ENCODE measurements at regions not wholly inside any gene's neighbourhood (a gene's known extent, or its start where the extent isn't known, plus 50 kb on each side); places are given as distances from the start of the nearest gene placed in this dataset.
"Not testable (repeated sequence)": the region's sequence is repeated elsewhere in the genome, so short reads cannot be mapped to it uniquely, and the experiment has no call there.

DNA sequence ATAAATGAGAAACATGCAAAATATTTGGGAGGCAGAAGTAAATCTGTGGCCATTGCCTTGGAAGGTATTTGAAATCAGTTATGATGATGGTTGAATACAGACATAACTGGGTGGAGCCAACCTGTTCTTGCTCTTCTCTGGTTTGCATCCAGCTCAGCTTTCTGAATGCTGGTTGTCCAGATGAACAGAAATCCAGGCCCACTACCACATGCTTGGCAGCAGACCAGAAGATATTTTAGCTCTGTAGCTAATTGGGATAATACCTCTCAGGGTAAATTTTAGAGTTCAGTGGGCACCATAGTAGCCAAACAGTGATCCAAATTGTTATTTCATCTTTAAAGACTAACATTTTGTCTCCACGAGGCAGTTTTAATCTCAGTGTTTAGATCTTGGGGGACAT is 308.3 kb downstream of the RAB38 start:
- DNase-seq, result no peak

DNA sequence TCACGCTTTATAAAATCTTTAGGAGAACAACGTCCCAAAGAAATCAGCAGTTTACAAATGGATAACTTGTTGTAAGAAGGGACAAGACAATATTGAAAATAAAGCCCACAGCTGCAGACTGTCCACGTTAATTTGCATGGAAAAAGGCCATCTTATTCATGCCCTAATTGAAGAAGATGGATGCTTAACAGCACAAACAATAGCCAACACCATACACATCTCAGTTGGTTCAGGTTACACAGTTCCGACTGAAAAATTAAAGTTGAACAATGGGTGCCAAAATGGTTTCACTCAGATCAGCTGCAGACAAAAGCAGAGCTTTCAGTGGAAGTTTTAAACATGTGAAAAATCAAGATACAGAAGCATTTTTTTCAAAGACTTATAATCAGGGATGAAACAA is 314.2 kb downstream of the RAB38 start:
- no peak for DNase-seq

DNA sequence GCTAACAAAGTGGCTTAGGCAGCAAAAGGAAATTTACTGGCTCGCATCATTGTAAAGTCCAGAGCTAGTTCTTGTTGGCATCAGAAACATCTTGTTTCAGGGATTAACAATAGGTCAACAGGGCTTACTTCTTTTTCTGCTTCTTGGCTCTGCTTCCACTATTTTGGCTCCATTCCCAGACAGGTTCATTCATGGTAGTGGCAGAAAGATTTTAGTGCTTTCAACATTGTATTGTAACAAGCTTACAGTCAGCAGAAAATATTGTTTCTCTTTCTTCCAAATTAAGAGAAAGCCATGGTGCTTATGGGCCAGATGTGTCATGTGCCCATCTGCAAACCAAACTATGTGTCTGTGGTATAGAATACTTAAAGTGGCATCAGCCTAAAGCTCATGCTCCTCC is 315.6 kb downstream of the RAB38 start:
- DNase-seq, result no peak

DNA sequence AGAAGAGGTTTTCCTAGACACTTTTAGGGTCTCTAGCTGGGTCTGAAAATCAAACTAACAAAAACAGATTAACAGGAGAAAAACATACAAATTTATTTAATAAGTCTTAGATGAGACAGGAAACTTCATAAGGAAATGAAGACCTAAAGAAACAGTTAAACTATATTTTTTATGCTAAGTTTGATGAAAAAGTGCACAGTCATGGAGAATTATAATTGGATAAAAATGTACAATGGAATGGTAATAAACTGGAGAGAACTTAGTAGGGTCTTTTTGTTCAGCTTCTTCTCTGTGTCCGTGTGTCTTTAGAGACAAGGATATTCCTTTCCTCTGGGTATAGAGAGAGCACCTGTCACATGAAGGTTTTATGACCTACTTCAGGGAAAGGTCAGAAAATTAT is 323.4 kb downstream of the RAB38 start:
- no peak for DNase-seq

DNA sequence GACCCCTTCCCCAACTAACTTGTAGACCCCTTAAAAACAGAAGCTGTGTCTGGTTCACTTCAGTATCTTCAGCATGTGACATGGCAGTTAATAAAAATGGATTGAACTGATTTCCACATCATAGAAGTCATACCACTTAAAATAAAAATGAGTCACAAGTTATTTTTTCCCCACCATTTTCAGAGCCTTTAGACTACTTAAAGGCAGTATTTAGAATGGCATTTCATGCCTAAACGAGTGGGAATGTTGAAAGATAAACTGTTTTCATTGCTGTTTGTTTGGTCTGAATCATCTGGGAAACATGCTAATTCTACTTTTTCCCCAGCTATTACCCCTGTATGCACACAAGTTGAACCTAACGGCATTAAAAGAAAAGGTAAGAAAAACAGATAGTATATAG is 324.0 kb downstream of the RAB38 start:
- no peak for DNase-seq

DNA sequence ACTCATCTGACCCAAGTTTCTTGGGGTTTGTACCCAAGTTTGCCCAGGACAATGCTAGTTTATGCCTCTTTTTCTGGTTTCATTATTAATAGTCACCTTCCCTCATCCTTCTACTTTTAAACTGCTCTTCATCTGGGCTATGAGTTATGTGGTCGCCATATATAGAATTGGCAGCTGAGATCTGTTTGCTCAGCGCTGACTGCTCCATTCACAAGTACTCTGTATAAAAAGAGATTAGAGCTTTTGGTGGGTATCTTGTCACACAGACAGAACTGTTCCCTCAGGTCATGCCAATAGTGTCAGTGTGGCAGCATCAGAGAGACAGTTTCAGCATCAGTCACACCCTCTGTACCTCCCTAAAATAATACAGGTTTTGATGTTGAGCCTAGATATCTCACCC is 326.0 kb downstream of the RAB38 start:
- DNase-seq, result no peak

DNA sequence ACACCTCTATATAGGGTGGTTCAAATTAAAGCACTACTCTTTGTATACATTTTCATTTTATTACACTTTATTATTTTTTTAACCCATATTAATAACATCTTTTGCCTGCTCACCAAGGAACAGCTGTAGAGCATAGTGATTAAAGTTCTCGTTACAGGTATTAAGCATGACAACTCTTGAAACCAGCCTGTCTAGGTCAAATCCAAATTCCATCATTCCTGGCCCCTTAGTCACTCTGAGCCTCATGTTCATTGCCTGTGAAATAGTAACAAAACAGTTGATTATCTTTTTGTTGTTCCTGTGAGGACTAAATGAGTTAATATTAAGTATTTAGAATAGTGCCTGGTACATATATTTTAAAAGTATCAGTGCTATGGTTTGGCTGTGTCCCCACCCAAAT is 334.5 kb downstream of the RAB38 start:
- no peak for DNase-seq

DNA sequence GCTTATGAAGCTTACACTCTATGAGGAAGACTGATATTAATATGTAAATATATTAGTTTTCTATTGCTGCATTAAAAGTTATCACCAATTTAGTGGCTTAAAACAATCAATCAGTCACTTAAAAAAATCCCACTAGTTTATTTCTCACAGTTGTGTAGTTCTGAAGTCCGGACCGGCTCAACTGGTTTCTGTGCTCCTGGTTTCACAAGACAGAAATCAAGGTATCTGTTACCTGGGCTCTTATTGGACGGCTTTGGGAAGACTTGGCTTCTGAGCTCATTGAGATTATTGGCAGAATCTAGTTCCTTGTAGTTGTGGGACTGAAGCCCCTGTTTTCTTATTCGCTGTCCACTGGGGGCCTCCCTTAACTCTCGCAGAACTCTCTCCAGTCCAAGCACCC is 343.0 kb downstream of the RAB38 start:
- no peak for DNase-seq

DNA sequence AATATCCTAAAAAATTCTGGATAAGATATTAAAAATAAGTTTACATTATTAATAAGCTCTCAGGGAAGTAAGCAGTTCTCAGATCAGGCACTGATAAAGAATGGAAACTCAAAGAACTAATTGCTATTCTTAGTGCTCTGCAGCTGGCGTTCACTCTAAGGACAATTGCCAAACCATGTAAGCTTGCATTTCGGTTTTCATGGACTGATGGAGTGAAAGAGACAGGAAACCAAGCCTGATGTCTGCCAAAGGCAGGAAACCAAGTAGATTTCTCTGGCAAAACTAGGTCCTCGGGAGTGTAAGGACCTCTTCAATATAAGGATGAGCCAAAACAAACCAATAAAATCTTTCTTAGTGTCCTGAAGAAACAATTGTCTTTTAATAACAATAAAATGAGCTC is 355.2 kb downstream of the RAB38 start:
- DNase-seq, result no peak

DNA sequence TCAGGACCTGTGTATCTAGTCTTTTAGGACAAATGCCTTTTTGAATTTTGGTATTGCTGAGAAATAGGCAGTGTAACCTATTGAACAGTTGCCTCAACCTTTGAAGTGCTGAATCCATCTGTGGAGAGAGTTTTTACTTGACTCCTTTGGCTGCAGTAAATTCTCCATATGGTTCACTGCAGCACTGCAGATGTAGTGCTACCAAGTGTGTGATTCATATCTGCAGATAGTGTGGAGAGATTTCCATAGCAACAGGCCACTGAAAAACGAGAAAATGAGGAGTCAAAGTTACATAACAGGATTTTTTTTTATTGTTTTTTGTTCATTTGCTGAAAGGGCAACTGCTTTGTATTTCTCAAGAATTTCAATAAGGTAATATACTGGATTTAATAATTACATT is 356.1 kb downstream of the RAB38 start:
- no peak for DNase-seq

DNA sequence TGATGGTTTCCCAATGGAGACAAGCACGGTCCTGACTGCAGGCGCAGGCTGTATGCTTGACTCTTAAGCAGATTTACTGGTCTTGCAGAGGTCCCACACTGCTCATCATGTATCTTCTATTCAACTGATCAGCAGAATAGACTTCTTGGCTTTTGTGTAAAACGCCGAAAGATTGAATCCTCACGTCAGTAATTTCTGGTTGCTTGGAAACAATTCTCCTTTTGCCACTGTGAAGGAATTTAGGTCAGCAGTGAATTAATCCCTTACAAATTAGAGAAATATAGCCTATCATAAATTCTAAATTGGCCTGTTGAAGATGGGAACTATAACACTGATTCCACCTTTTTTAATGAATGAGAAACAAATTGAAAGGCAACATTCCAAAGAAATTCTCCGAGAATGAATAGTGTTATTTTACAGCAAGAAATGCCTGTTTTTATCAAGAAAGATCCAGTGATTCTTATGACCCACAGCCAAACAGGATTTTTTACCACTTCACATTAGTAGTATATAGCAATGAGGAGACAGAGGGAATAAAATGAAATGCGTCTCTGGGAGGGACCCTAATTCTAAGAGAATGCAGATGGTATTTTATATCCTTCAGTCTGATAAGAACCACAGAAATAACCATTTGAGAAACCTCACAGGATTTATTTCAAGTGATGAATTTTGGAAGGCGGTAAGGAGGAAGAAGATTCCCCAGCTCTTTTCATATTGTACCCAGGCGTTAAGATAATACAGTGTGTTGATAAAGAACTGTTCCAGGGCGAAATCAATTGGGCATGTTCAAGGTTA is 362.5 kb downstream of the RAB38 start:
- no peak for DNase-seq

DNA sequence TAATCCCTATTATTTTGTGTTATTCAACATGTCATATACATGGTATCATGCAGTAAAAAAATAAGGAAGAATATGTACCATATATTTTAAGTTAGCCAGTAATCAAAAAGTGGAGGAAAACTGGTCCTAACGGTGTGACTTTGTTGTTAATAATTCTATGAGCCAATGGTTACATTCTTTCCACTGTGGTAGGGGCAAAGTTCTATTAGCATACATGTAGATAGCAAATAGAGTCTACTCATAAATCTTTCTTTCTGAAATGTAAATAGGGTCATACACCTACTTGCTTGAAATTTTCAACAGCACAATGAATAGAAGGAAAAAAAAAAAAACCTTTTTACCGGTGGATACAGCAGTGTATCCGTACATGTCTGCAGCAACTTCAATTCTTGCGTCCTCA is 364.8 kb downstream of the RAB38 start:
- no peak for DNase-seq

DNA sequence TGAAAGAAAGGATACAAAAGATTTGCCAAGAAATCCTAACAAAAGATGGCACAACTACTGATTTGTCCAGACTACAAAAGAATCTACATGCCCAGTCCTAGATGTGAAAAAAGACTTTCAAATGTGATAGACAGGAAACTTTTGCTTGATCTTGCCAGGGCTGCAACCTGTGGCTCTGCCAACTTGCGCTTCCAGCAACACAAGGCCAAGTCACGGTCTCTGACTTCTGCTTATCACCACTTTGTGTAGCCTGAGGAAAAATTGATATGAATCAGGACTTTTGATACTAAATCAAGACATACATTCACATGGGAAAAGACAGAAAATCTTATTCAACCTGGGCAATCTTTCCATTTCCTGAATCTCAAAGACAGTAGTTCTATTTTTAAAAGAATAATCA is 366.0 kb downstream of the RAB38 start:
- DNase-seq, result no peak

DNA sequence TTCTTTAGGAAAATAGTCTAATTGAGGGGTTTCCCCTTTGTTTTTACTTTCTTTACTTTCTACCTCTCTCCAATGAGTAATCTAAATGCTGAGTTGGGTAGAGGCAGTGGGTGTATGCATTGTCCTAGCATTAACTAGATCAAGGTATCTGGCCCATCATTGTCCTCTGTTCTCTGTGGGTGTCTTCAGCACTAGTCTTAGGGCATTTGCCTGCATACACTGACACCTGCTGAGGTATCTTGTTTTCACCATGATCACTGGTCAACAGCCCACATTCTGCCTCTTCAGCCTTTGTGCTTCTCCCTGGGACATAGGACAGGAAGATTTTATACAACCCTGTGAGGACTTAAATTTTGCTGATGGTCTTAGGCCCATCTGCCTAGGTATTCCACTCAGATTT is 371.1 kb downstream of the RAB38 start:
- DNase-seq, result no peak

DNA sequence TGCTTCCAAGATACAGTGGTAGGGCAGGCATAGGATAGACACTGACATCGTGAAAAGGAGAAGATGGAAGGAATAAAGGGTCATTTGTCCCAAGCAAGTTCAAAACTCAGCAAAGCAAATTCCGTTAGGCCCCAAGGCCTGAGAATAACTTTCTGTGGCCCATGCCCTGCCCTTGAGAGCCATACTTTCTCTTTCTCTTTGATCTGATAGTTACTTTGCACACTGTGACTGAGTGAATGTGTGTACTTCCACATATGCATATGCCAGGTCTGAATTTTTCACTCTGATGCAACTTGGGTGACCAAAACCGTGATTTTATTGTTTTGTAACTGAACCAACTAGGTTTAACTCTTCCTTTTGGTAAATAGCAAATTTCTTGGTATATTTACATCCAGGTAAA is 371.5 kb downstream of the RAB38 start:
- no peak for DNase-seq

DNA sequence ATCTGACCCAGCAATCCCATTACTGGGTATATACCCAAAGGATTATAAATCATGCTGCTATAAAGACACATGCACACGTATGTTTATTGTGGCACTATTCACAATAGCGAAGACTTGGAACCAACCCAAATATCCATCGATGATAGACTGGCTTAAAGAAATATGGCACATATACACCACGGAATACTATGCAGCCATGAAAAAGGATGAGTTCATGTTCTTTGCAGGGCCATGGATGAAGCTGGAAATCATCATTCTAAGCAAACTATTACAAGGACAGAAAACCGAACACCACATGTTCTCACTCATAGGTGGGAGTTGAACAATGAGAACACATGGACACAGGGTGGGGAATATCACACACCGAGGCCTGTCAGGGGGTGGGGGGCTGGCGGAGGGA is 390.4 kb downstream of the RAB38 start:
- not testable (repeated sequence) for DNase-seq

DNA sequence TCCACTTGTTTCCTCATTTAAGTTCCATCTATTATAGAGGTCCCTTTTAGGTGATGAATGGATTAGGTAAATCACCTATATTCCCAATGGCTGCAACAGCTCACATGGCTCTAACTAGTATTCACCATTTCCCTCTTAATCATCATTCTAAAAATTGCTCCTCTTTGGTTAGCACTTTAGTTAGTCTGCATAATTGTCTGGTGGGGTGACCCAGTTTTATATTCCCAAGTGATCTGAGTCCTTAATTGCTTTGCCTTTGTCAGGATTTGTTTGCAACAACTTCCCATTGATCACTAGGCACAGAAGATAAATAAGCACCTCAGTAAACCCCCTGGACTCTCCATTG is 395.2 kb downstream of the RAB38 start:
- DNase-seq, result no peak

DNA sequence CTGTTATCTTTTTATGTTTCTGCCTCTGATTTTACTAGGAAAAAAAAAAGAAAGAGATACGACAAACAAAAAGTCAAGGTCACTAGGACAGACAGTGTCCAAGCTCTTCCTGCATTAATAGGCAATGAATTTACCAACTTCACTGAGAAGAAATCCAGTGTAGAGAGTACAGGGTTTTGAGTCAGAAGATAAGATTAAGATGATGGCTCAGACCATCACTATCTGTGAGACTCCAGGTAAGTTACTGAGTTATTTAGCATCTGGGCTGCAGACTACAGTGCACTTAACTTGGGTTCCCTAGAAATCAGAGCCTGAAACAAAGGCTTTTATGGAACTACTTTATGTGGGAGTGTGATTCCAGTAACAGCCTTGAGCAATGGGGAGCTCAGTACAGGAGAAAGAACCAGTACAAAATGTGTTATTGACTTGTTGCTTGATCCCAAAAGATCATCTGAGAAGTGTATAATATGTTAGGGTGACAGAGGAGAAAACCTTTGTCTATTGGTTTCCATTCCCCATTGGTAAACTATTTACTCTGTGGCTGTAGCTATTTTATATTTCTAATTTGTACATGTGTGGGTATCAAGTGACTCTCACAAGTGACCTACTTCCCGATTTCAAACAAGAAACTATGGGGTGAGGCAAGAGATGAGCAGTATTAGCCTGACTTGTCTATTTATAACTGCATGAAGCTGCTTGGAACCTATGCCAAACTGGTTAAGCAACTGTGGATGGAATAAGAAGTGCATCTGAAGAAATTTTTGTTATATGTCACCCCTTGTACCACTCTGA is 395.8 kb downstream of the RAB38 start:
- DNase-seq, result no peak

DNA sequence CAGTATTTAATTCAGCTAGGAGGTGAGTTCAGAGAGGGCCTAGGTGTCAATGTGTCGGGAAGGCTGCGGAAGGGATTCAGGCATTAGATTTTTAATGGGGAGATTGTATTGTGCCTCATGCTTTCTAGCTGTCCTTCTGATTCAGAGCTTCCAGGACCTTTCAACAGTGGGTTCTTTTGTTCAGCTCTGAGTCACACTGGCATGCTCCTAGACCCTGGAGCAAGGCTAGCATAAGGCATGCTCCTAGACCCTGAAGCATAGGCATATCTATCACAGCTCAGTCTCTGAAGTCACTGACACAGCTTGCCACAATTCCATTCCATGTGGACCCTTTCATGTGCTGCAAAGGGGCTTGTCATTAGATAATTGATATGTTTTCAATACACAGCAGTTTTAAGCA is 396.9 kb downstream of the RAB38 start:
- no peak for DNase-seq

DNA sequence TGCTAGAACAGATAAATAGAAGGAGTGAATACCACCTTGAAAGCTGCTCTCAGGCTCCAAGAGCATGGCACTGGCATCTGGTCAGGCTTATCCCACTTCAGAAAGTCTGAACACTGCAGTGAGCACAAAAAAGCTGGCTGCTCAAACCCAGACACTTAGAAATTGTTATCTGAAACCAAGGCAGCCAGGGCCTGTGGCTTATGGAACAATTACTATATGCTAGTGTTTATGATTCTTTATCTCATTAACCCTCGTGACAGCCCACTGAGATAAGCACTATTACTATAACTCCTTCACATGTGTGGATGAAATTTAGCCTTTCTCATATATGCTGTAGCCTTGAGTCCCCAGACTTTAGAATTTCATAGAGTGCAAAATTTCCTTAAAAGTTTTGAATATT is 400.2 kb downstream of the RAB38 start:
- DNase-seq, result no peak

DNA sequence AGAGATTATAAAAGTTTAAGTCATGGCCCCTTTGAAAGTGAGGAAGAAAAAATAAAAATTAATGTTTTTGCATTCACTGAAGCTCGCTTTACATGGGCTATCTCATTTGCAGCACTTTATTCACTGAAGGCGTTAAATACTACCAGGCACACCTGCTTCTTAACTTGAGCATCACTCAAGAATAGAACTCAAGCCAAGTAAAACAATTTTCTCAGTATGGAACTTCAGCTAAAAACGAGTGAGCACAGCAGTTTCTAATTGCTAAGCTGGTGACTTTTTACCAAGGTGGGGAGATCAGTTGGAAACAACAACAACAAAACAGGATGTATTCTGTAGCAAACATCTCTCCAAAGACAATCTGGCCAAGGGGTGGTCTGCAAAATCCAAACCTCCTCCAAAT is 405.6 kb downstream of the RAB38 start:
- no peak for DNase-seq

DNA sequence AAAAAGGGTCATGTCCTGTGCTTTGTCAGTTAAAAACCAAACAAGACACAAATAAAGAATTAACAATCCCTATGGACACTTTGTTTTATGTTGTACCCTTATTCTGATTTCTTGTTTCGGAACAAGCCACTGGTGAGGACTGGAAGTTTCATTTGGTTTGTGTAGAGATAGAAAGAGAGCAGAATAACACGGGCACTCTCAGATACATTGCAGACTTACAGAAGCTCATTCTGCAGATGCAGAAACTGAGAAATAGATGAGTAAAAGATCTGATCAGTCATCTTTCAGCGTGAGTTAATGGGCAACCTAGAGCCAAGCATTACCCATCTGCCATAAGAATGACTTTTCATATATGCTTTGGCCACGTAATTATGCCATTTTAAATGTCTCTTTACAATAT is 407.6 kb downstream of the RAB38 start:
- DNase-seq, result no peak

DNA sequence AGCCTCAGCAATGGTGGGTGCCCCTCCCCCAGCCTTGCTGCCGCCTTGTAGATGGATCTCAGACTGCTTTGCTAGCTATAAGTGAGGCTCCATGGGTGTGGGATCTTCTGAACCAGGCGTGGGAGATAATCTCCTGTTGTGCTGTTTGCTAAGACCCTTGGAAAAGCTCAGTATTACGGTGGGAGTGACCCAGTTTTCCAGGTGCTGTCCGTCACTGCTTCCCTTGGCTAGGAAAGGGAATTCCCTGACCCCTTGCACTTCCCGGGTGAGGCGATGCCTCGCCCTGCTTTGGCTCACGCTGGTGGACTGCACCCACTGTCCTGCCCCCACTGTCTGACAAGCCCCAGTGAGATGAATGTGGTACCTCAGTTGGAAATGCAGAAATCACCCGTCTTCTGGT is 411.2 kb downstream of the RAB38 start:
- not testable (repeated sequence) for DNase-seq

DNA sequence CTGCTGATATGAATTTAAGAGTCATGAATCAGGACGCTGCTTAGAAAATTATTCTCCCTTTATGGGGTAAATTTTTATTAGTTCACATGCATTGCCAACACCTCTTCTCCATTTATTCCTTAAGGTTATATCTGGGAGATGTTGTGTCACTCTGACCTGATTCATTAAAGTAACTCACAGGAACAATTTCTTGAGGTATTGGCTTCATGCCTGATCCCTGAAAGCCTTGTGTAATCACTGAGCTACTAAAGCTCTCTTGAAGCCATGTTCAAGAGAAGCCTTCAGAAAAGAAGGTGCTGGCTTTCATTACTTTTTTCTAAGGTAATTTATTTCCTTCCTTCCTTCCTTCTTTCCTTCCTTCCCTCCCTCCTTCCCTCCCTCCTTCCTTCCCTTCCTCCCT is 420.6 kb downstream of the RAB38 start:
- no peak for DNase-seq

DNA sequence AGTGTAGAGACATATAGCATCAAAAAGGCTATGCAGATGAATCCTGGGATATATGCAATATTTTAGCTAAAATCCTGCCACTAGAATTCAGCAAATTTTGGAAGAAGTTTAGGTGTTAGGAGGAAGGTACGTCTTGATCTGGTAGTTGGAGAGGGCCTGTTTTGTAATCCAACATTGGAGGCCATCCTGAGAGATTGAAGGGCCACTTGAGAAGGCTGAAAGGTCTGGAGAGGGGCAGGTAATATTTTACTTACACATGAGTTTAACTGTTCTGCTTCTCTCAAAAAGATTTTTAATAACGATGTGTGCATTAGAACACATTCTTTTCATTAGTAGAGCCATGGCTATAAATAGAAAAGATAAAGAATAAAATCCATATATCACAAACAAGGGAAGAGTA is 422.1 kb downstream of the RAB38 start:
- DNase-seq, result no peak
